GM20000 (cell line): ENCODE measurements at regions not wholly inside any gene's neighbourhood (a gene's known extent, or its start where the extent isn't known, plus 50 kb on each side); places are given as distances from the start of the nearest gene placed in this dataset.
"Not testable (repeated sequence)": the region's sequence is repeated elsewhere in the genome, so short reads cannot be mapped to it uniquely, and the experiment has no call there.

Source experiments
- DNase-seq: peaks from one replicate; pipeline ENCODE4 v3.0.0; 2012; ENCODE audit warnings: low spot score
- TF ChIP-seq, protein P1 (sequence below): IDR thresholded peaks from 2 replicates; pipeline ENCODE4 v1.5.1; 2012; ENCODE audit warnings: mild to moderate bottlenecking, control low read depth; ENCODE audit errors: extremely low read depth, missing control alignments

DNA sequence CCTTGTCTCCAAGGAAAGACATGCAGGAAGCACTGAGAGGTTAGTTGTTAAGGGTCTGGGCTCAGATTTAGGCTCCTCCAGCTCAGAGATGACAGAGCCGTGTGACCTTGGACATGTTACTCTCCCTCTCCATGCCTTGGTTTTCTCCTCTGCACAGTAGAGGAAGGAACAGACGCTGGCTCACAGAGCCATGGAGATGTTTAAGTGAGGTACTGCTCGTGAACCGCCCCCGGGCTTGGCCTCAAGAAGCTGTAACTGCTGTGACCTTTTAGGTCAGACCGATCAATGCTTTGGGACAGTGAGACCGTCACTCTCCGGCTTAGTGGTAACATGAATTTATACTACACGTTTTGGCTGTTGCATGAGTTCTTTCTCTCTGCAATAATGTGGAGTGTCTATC is 197.4 kb downstream of the C16orf95 start:
- TF ChIP-seq, protein P1, sequence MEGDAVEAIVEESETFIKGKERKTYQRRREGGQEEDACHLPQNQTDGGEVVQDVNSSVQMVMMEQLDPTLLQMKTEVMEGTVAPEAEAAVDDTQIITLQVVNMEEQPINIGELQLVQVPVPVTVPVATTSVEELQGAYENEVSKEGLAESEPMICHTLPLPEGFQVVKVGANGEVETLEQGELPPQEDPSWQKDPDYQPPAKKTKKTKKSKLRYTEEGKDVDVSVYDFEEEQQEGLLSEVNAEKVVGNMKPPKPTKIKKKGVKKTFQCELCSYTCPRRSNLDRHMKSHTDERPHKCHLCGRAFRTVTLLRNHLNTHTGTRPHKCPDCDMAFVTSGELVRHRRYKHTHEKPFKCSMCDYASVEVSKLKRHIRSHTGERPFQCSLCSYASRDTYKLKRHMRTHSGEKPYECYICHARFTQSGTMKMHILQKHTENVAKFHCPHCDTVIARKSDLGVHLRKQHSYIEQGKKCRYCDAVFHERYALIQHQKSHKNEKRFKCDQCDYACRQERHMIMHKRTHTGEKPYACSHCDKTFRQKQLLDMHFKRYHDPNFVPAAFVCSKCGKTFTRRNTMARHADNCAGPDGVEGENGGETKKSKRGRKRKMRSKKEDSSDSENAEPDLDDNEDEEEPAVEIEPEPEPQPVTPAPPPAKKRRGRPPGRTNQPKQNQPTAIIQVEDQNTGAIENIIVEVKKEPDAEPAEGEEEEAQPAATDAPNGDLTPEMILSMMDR: no peak
- DNase-seq: no peak

DNA sequence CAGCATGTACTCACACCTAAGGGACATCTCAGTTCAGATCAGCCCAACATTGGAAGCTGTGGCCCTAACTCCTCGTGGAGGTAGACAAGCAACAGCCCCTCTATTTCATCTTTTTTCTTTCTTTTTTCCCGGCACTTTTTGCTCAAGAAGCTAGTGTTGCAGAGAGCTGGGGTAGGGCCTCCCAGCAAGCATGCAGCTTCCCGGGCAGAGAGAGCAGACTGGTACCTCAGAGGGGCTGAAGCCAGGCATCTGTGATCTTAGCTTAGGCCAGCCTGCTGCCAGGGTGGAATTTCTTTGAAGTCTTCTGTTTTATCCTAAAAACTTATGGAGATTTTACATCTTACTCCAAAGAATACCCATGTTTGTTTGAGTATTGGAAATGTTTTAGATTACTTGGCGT is 195.4 kb downstream of the C16orf95 start:
- TF ChIP-seq, protein P1: no peak
- DNase-seq: no peak

DNA sequence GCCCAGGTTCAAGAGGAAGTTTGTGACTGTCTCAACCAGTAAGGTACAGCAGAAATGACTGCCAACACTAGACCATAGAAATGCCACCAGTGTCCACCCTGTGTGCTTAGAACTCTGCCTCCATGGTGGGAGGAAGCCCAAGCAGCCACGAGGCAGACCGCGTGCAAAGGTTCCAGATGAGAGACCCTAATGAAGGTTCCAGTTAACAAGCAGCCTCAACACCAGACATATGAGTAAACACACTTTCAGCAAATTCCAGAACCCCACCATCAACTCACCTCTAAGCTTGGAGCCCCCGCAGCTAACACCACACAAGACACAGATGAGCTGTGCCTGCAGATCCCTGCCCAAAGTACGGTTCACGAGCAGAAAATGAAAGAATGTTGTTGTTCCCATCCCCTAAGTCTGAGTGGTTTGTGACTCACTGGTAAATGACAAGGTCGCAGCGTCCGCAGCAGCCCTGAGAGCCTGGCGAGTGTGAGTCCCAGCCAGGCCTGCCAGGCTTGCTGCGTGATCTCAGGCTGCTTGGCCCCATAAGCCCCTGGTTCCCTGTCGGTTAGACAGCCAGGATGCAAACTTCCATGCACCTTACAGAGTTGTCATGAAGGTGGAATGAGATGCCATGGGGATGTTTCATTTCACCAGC is 193.7 kb downstream of the C16orf95 start:
- no peak for DNase-seq
- TF ChIP-seq, protein P1: no peak

- not testable (repeated sequence) for DNase-seq
Measured at GRCh38 chr16:87124405-87124804, 192.8 kb downstream of the C16orf95 start.

DNA sequence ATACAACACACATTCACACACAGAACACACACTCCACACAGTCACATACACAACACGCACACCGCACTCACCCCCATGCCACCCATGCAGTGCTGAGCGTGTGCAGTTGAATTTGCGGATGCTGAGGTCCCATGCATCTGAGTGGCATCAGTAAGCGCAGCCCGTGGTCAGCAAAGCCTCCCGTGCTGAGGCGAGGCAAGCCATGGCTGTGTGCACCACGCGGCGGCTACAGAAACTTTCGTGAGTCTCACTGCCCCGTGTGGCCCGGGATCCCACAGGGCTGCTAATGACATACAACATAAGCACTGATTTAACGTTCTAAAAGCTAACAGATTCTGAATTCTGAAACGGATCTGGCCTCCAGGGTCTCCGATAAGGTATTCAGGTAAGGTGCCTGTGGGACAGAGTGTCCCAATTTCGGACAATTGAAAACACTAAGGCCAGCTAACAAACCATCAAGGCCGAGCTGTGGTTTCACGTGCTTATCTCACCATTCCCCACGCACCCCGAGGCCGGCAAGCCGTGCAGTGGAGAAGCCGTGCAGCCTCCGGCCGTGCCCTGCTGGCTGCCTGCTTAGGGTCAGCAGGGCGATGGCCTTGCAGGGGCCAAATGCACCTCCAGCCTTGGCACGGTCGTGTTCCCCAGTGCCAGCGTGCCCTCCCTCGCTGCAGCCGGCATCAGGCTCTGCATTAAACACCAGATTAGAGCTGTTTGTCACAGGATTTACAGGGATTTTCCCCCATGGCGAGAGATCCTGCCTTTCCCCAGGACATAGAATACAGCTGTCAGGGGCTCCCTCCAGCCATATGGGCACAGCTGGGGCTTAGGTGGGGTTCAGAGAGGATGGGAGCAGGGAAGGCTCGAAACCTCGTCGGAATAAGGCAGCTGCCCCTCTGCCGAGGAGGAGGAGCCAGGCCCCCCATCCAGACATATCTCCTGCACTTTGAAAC is 191.7 kb downstream of the C16orf95 start:
- DNase-seq: no peak
- TF ChIP-seq, protein P1: no peak

DNA sequence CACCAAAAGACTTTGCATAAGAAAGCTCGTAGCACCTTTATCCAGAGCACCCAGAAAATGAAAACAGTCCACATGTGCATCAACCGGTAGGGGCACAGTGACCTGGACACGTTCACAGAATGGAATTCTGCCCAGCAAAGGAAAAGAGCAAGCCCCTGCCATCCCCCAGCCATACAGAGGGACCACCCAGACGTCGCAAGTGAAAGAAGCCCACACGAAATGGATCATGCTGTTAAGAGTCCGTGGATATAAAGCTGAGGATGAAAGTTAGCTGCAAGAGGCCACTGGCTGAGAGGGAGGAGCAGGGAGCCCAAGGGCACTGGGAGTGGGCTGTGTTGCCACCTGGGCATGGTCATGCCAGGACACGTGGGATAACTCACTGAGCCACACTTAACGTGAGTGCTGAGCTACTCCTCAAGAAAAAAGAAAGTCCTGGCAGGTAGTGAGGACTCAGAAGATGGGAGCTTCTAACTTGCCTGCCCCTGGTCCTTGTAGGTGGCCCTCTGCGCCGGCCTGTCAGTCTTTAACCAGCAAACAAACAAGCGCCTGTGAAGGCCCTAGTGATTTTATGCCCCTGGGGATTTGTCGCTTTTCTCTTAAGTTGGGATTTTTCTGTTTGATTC is 190.7 kb downstream of the C16orf95 start:
- TF ChIP-seq, protein P1: no peak
- DNase-seq: no peak

DNA sequence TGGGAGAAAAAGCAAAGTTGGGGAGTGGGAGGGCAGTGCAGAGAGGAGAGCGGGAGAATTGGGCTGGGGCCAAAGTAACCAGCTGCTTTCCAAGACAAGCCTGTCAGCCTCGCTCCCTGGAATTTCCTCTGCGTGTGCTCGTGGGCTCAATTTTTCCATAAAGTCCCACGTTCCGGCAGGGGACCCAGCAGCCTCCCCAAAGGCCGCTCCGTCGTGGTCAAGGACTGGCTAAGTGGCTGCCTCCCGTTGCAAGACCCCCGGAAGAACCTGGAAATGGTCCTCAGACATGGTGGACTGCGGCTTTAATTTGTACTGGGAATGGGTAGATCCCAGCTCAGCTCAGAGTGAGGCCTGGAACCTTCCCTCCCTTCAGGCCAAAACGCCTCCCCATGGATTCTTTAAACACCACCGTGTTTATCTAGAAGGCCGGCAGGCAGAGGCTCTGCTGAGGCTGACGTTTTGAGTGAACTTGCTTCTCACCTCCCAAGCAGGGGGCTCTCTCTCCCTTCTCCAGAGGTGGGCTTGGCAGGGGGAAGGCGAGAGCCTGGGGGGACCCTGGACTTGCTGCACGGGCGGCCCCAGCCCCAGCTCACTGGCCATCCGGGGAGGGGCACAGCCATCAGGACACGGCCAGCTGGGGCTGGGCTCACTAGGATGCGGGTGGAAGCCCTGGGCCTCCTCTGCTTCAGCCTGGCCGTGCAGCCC is 190.0 kb downstream of the C16orf95 start:
- TF ChIP-seq, protein P1: no peak
- no peak for DNase-seq
